Spinal cord (tissue), 9 donors: ENCODE measurements at regions not wholly inside any gene's neighbourhood (a gene's known extent, or its start where the extent isn't known, plus 50 kb on each side); places are given as distances from the start of the nearest gene placed in this dataset.

Experiments used
- DNase-seq, 6 donors: peaks; one replicate each; pipeline versions ENCODE4 v3.0.0 to v3.0.0-alpha.2; 2013 to 2015; ENCODE audit warnings: low spot score in 6 of 6, low read depth in 4 of 6
- H3K27ac ChIP-seq: one replicate; pipeline ENCODE4 v1.5.1; 2013; ENCODE audit warnings: low read depth, low read length, control low read depth
- H3K27me3 ChIP-seq: one replicate; pipeline ENCODE4 v1.6.1; 2013; ENCODE audit warnings: low read length; ENCODE audit not compliant: control insufficient read depth, insufficient read depth
- H3K36me3 ChIP-seq: one replicate; pipeline ENCODE4 v1.6.1; 2013; ENCODE audit warnings: low read length; ENCODE audit not compliant: control insufficient read depth, insufficient read depth
- H3K4me1 ChIP-seq: one replicate; pipeline ENCODE4 v1.6.1; 2013; ENCODE audit warnings: low read length; ENCODE audit not compliant: control insufficient read depth, insufficient read depth
- H3K4me3 ChIP-seq: one replicate; pipeline ENCODE4 v1.5.1; 2013; ENCODE audit warnings: low read depth, low read length, control low read depth
- H3K9me3 ChIP-seq: one replicate; pipeline ENCODE4 v1.6.1; 2013; ENCODE audit warnings: low read length; ENCODE audit not compliant: control insufficient read depth, insufficient read depth
- WGBS: methylation state at CpG from one replicate; pipeline ENCODE4 v1.1.5; 2013; ENCODE audit warnings: missing lambda C conversion rate; ENCODE audit not compliant: insufficient coverage; 5-methylcytosine and 5-hydroxymethylcytosine counted together
- donor health status: healthy.

DNA sequence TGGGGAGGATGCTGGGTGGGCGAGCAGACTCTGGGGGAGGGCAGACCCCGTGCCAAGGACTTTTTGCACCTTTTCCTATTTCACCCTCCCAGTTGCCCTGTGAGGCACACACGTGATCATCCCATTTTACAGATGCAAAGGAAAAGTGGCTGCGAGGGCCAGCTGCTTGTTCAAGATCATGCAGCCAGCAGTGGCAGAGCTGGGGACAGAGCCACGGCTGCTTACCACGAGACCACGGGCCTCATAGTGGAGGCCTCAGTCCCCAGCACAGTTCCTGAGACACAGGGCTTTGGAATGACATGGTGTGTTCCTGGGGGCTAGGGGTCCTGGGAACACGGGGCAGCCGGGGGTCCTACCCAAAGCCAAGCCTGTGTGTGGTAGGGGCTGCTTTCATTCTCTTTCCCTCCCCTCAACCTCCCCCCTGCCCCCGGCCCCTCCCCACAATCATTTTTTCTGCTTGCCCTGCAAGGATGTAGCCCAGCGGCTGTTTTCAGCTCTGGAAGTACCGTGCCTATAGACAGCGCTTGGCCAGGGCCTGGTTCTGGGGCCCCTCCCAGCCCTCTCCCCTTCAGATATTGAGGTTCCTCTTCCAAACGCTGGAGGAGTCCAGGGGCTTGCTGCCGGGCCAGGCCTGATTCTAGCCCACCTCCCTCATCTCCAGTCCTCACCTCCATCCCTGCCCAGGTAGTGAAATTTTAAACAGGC lies 58.5 kb upstream of the IER5L start:
- 60% methylated on average over 12 of the region's 15 CpGs for WGBS
- Histone ChIP-seq H3K36me3 (no peaks in the 10 kb centered on the region), H3K4me3 (no peak overlapping the region), H3K4me1 (peaks cover 9% of the 10 kb centered on the region), H3K27ac (no peak overlapping the region), H3K9me3 (no peaks in the 10 kb centered on the region), H3K27me3 (no peaks in the 10 kb centered on the region)
- DNase-seq = no peak

GRCh38 chr9:129235931-129236331 lies 57.9 kb upstream of the IER5L start:
- whole genome bisulfite sequencing = 73% methylated on average over 7 of the region's 7 CpGs
- Histone ChIP-seq H3K27me3 (no peaks in the 10 kb centered on the region), H3K27ac (no peak overlapping the region), H3K36me3 (no peaks in the 10 kb centered on the region), H3K4me1 (peaks cover 9% of the 10 kb centered on the region), H3K4me3 (no peak overlapping the region), H3K9me3 (no peaks in the 10 kb centered on the region)
- DNase-seq = no peak

DNA sequence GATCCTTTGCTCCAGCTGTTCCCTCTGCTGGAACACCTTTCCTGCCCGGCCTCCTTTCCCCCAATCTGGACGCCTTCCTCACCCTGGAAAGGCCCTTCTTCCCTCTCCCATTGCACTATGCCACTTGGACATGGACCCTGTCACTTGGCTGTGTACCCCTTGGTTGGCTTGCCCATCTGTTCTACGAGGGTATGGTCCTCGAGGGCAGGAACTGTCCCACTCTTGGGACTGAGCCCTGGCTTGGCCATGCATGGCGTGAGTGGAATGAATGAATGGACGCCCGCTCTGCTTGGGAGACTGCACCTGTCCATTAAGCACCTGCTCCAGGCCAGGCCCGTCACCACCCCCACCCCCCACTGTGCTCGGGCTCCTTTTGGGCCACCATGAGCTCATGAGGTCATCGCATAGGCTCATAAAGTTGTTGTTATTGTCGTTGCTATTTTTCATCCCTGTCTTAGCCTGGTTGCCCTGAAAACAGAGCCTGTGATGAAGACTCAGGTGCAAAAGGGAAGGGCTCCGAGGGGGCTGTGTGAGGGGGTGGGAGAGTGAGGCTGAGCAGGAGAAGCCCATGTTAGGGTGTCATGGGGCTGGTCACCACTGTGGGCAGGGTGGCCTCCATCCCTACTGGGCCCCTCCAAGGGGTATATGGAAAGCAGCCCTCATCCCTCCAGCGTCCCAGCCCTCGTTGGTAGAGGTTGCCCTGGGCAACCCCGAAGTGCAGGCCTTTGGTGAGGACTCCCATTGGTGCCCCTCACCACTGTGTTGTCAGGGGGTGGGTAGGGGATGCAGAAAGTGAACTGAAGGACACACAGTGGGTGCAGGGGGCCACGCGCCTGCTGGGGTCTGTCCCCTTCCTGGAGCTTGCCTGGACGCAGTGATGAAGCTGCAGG lies 57.2 kb upstream of the IER5L start:
- peaks cover 9% of the 10 kb centered on the region for H3K4me1 ChIP-seq

DNA sequence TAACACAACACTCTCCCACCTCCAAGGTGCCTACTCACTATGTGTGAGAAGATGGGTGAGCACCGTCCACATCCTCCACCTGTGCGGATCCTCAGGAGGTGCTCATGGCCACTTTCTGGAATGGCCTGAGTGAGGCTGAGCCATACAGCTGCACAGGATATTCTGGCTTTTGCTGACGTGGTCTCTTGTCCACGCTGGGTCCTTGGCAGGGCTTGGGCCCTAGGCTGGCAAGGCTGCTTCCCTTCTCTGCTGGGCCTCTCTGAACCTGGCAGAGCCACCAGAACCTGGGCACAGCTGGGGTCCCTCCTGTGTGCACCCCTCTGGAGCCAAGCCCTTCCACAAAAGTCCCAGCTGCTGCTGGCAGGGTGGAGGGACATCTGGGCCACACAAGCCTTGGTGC lies 56.4 kb upstream of the IER5L start:
- H3K36me3 ChIP-seq = no peaks in the 10 kb centered on the region
- H3K9me3 ChIP-seq = no peaks in the 10 kb centered on the region
- 95% methylated on average over 4 of the region's 4 CpGs for WGBS
- no peaks in the 10 kb centered on the region for H3K27me3 ChIP-seq
- H3K27ac ChIP-seq = no peak overlapping the region
- peaks cover 9% of the 10 kb centered on the region for H3K4me1 ChIP-seq
- H3K4me3 ChIP-seq = no peak overlapping the region
- DNase-seq = no peak

More for the DNA sequence above, 57.2 kb upstream of the IER5L start:
- 86% methylated on average over 14 of the region's 18 CpGs for WGBS
- no peaks in the 10 kb centered on the region for H3K9me3 ChIP-seq
- H3K27ac ChIP-seq = no peak overlapping the region
- H3K36me3 ChIP-seq = no peaks in the 10 kb centered on the region
- H3K4me3 ChIP-seq = no peak overlapping the region
- no peak for DNase-seq
- no peaks in the 10 kb centered on the region for H3K27me3 ChIP-seq

DNA sequence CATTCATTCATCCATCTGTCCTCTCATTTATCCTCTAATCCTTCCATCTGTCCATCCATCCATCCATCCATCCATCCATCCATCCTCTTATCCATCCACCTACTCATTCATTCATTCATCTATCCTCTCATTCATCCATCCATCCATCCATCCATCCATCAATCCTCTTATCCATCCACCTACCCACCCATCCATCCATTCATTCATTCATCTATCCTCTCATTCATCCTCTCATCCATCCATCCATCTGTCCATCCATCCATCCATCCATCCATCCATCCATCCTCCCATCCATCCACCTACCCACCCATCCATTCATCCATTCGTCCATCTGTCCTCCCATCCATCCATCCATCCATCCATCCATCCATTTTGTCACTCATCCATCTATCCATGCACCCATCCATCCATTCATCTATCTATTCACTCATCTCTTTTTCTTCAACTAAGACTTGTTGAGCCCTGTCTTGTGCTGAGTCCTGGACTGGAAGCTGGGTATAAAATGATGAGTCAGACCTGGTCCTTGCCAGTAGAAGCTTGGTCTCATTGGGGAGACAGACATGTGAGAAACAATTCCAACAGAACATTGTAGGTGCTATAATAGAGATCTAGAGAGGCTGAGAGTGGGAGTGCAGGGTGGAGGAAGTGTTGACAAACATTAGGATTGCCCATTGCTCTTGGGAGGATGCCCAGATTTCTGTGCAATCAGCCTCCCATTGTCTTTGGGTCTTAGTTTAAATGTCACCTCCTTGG lies 55.0 kb upstream of the IER5L start:
- Histone ChIP-seq H3K9me3 (no peaks in the 10 kb centered on the region), H3K27ac (no peak overlapping the region), H3K27me3 (no peaks in the 10 kb centered on the region), H3K4me1 (peaks cover 9% of the 10 kb centered on the region), H3K36me3 (no peaks in the 10 kb centered on the region), H3K4me3 (no peak overlapping the region)
- 50% methylated on average over 1 of the region's 1 CpG for WGBS
- DNase-seq = no peak

DNA sequence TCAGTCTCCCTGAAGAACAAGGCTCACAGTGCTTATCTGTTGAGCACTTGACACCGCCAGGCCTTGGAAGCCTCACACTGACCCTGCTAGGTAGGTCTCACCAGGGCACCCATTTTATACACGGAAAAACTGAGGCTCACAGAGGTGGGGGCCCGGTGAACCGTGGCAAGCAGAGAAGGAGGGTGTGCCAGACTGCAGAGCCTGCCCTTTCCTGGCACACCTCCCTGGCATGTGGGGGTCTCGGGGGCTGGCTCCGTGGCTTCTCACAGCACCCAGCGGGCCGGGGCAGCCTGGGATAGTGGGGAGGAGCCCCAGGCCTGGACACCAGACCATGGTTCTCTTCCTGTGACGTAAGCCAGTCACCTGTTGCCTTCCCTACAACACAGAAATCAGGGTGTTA lies 53.7 kb upstream of the IER5L start:
- H3K27ac ChIP-seq = no peak overlapping the region
- no peak for DNase-seq
- H3K9me3 ChIP-seq = no peaks in the 10 kb centered on the region
- H3K4me3 ChIP-seq = no peak overlapping the region
- WGBS = 86% methylated on average over 6 of the region's 9 CpGs
- no peaks in the 10 kb centered on the region for H3K36me3 ChIP-seq
- H3K4me1 ChIP-seq = peaks cover under 1% of the 10 kb centered on the region
- H3K27me3 ChIP-seq = no peaks in the 10 kb centered on the region

DNA sequence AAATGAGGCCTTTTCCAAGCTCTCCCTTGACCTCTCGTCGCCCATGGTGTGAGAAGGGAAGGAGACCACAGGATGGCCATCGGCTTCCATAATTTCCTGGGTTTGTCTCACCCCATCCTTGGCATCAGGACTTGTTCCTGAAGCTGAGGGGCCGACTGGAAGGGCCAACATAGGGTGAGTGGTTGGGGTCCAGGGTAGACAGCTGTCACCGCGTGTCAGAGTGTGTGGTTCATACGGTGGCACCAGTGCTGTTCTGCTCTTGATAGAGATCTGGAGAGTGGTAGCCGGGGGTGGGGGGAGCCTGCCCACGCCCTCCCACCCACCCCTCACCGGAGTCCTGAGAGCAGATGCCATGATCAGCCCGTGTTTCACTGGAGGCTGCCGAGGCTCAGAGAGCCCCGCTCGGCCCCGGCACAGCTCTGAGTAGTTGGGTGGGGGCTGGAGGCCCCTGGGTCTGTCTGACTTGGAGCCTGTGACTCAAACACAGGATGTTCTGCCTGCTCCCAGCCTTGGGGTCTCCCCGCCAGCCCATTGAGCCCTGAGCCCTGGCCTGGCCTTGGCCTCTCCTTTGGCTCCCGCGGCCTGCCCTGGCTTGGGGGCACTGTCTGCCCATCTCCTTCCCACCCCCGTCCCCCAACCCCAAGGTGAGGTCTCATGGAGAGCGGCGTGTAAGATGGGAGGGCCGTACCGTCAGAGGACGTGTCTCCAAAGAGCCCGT lies 53.1 kb upstream of the IER5L start:
- Histone ChIP-seq H3K4me1 (no peaks in the 10 kb centered on the region), H3K36me3 (no peaks in the 10 kb centered on the region), H3K9me3 (no peaks in the 10 kb centered on the region), H3K4me3 (no peak overlapping the region), H3K27me3 (no peaks in the 10 kb centered on the region), H3K27ac (no peak overlapping the region)
- no peak for DNase-seq
- 85% methylated on average over 23 of the region's 25 CpGs for WGBS

- no peaks in the 10 kb centered on the region for H3K9me3 ChIP-seq
- H3K36me3 ChIP-seq = no peaks in the 10 kb centered on the region
- H3K27me3 ChIP-seq = no peaks in the 10 kb centered on the region
- H3K4me1 ChIP-seq = no peaks in the 10 kb centered on the region
- no peak overlapping the region for H3K4me3 ChIP-seq
- no CpG with 5 or more reads among the region's 2 CpGs for WGBS
- H3K27ac ChIP-seq = no peak overlapping the region
- no peak for DNase-seq
These were observed 52.2 kb upstream of the IER5L start for GRCh38 chr9:129230302-129230701.
